ENCODE measurements at regions not wholly inside any gene's neighbourhood (a gene's known extent, or its start where the extent isn't known, plus 50 kb on each side); places are given as distances from the start of the nearest gene placed in this dataset.

GRCh38 chr15:60172143-60172542 lies 168.0 kb downstream of the FOXB1 start:
- DNase-seq (ENCODE audit: low spot score): no peak
- Histone ChIP-seq H3K4me3 (ENCODE audit: low read depth in 1 of 3, low read length in 3 of 3) (no peak overlapping the region), H3K36me3 (ENCODE audit: control insufficient read depth in 4 of 4, insufficient read depth in 3 of 4, low read depth in 1 of 4, low read length in 3 of 4) (no peaks in the 10 kb centered on the region), H3K9me3 (ENCODE audit: control insufficient read depth in 4 of 4, low read length in 3 of 4) (no peaks in the 10 kb centered on the region), H3K27me3 (ENCODE audit: control insufficient read depth in 4 of 4, insufficient read depth in 4 of 4, low read length in 3 of 4) (no peaks in the 10 kb centered on the region), H3K9ac (ENCODE audit: low read depth in 1 of 2, low read length in 2 of 2) (no peak overlapping the region), H3K27ac (ENCODE audit: low read depth in 1 of 2, low read length in 2 of 2) (no peak overlapping the region), H3K4me1 (ENCODE audit: control insufficient read depth in 4 of 4, insufficient read depth in 4 of 4, low read length in 3 of 4) (no peaks in the 10 kb centered on the region)
- TF ChIP-seq, protein P1, sequence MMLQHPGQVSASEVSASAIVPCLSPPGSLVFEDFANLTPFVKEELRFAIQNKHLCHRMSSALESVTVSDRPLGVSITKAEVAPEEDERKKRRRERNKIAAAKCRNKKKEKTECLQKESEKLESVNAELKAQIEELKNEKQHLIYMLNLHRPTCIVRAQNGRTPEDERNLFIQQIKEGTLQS (IDR thresholded peaks at IDR 0.05): no peak
- TF ChIP-seq SP1 (IDR thresholded peaks at IDR 0.05) (no peak), RXRA (IDR thresholded peaks at IDR 0.05) (no peak), TAF1 (conservative IDR thresholded peaks at IDR 0.05) (no peak), HNF4G (IDR thresholded peaks at IDR 0.05) (no peak), GABPA (IDR thresholded peaks at IDR 0.05 in 1 of 2, conservative IDR thresholded peaks at IDR 0.05 in 1 of 2) (no peak), FOXA1 (IDR thresholded peaks at IDR 0.05) (no peak), JUND (IDR thresholded peaks at IDR 0.05) (no peak), HNF4A (conservative IDR thresholded peaks at IDR 0.05) (no peak), EGR1 (IDR thresholded peaks at IDR 0.05; ENCODE audit: low read depth in 2 of 2) (no peak), RAD21 (IDR thresholded peaks at IDR 0.05) (no peak), FOXA2 (IDR thresholded peaks at IDR 0.05) (no peak), YY1 (IDR thresholded peaks at IDR 0.05) (no peak), NR2F2 (IDR thresholded peaks at IDR 0.05) (no peak)
- TF ChIP-seq, protein P2, sequence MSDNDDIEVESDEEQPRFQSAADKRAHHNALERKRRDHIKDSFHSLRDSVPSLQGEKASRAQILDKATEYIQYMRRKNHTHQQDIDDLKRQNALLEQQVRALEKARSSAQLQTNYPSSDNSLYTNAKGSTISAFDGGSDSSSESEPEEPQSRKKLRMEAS (IDR thresholded peaks at IDR 0.05): no peak
- TF ChIP-seq, protein P3, sequence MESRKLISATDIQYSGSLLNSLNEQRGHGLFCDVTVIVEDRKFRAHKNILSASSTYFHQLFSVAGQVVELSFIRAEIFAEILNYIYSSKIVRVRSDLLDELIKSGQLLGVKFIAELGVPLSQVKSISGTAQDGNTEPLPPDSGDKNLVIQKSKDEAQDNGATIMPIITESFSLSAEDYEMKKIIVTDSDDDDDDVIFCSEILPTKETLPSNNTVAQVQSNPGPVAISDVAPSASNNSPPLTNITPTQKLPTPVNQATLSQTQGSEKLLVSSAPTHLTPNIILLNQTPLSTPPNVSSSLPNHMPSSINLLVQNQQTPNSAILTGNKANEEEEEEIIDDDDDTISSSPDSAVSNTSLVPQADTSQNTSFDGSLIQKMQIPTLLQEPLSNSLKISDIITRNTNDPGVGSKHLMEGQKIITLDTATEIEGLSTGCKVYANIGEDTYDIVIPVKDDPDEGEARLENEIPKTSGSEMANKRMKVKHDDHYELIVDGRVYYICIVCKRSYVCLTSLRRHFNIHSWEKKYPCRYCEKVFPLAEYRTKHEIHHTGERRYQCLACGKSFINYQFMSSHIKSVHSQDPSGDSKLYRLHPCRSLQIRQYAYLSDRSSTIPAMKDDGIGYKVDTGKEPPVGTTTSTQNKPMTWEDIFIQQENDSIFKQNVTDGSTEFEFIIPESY (IDR thresholded peaks at IDR 0.05): no peak
- TF ChIP-seq, protein P4, sequence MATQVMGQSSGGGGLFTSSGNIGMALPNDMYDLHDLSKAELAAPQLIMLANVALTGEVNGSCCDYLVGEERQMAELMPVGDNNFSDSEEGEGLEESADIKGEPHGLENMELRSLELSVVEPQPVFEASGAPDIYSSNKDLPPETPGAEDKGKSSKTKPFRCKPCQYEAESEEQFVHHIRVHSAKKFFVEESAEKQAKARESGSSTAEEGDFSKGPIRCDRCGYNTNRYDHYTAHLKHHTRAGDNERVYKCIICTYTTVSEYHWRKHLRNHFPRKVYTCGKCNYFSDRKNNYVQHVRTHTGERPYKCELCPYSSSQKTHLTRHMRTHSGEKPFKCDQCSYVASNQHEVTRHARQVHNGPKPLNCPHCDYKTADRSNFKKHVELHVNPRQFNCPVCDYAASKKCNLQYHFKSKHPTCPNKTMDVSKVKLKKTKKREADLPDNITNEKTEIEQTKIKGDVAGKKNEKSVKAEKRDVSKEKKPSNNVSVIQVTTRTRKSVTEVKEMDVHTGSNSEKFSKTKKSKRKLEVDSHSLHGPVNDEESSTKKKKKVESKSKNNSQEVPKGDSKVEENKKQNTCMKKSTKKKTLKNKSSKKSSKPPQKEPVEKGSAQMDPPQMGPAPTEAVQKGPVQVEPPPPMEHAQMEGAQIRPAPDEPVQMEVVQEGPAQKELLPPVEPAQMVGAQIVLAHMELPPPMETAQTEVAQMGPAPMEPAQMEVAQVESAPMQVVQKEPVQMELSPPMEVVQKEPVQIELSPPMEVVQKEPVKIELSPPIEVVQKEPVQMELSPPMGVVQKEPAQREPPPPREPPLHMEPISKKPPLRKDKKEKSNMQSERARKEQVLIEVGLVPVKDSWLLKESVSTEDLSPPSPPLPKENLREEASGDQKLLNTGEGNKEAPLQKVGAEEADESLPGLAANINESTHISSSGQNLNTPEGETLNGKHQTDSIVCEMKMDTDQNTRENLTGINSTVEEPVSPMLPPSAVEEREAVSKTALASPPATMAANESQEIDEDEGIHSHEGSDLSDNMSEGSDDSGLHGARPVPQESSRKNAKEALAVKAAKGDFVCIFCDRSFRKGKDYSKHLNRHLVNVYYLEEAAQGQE (IDR thresholded peaks at IDR 0.05): no peak
- TF ChIP-seq, protein P5, sequence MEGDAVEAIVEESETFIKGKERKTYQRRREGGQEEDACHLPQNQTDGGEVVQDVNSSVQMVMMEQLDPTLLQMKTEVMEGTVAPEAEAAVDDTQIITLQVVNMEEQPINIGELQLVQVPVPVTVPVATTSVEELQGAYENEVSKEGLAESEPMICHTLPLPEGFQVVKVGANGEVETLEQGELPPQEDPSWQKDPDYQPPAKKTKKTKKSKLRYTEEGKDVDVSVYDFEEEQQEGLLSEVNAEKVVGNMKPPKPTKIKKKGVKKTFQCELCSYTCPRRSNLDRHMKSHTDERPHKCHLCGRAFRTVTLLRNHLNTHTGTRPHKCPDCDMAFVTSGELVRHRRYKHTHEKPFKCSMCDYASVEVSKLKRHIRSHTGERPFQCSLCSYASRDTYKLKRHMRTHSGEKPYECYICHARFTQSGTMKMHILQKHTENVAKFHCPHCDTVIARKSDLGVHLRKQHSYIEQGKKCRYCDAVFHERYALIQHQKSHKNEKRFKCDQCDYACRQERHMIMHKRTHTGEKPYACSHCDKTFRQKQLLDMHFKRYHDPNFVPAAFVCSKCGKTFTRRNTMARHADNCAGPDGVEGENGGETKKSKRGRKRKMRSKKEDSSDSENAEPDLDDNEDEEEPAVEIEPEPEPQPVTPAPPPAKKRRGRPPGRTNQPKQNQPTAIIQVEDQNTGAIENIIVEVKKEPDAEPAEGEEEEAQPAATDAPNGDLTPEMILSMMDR (IDR thresholded peaks at IDR 0.05; ENCODE audit: low read depth, low read length, missing input control): no peak
- 46% methylated on average over 1 of the region's 1 CpG for WGBS
